OCI-LY7 (cell line): ENCODE measurements at regions not wholly inside any gene's neighbourhood (a gene's known extent, or its start where the extent isn't known, plus 50 kb on each side); places are given as distances from the start of the nearest gene placed in this dataset.

Experiments used
- BruUV-seq: library from RNA; stranded (reverse); fragments of 400-500 nt; replicated peaks from 2 replicates; lab custom pipeline; 2021; lab: Mats Ljungman, UMichigan
- CTCF ChIA-PET: fragments of 300-600 bp; sonication (Branson Sonifier 250); formaldehyde crosslinking; loops from one replicate; lab custom pipeline; 2022; ENCODE audit warnings: antibody characterized with exemption; ENCODE audit not compliant: unreplicated experiment; lab: Charles Lee
- POLR2A ChIA-PET: fragments of 300-600 bp; sonication (Branson Sonifier 250); formaldehyde crosslinking; loops from one replicate; lab custom pipeline; 2022; ENCODE audit warnings: antibody characterized with exemption; lab: Charles Lee
- DNase-seq: peaks from one replicate; pipeline ENCODE4 v3.0.0-alpha.2; 2015; ENCODE audit warnings: low spot score
- H2AFZ ChIP-seq: fragments of 200-600 bp; sonication (generic), shearing (Covaris generic); 2 replicates; pipeline ENCODE4 v1.6.1; 2014; ENCODE audit warnings: mild to moderate bottlenecking, antibody characterized with exemption, low read length, moderate library complexity
- H3K27ac ChIP-seq: fragments of 200-600 bp; sonication (generic); 2 replicates; pipeline ENCODE4 v1.5.1; 2014; ENCODE audit warnings: mixed run types, low read depth, mild to moderate bottlenecking, moderate library complexity, low read length, inconsistent platforms; ENCODE audit not compliant: poor library complexity, severe bottlenecking
- H3K36me3 ChIP-seq: fragments of 200-600 bp; sonication (generic); 2 replicates; pipeline ENCODE4 v1.6.1; 2014; ENCODE audit warnings: mild to moderate bottlenecking, antibody characterized with exemption, low read length, moderate library complexity, mixed read lengths; ENCODE audit not compliant: insufficient read depth
- H3K4me1 ChIP-seq: fragments of 200-600 bp; sonication (generic); 2 replicates; pipeline ENCODE4 v1.5.1; 2014; ENCODE audit warnings: mild to moderate bottlenecking, low read length; ENCODE audit not compliant: insufficient read depth, poor library complexity, severe bottlenecking
- H3K4me2 ChIP-seq: fragments of 200-600 bp; sonication (generic); 2 replicates; pipeline ENCODE4 v1.6.1; 2014; ENCODE audit warnings: mild to moderate bottlenecking, low read length
- H3K4me3 ChIP-seq: fragments of 200-600 bp; sonication (generic); 2 replicates; pipeline ENCODE4 v1.5.1; 2014; ENCODE audit warnings: mild to moderate bottlenecking, low read depth, low read length; ENCODE audit not compliant: poor library complexity, severe bottlenecking
- H3K79me2 ChIP-seq: fragments of 200-600 bp; sonication (generic); 2 replicates; pipeline ENCODE4 v1.6.1; 2016; ENCODE audit warnings: low read depth, mild to moderate bottlenecking, low read length, moderate library complexity, mixed read lengths; ENCODE audit not compliant: insufficient read depth
- H3K9me2 ChIP-seq: fragments of 200-600 bp; sonication (generic); 2 replicates; pipeline ENCODE4 v1.6.1; 2016; ENCODE audit warnings: mild to moderate bottlenecking, low read length, mixed read lengths; ENCODE audit not compliant: insufficient read depth
- H3K9me3 ChIP-seq: fragments of 200-600 bp; sonication (generic); 2 replicates; pipeline ENCODE4 v1.6.1; 2014; ENCODE audit warnings: mild to moderate bottlenecking, mixed run types, low read length, mixed read lengths
- H4K20me1 ChIP-seq: fragments of 200-600 bp; sonication (generic); 2 replicates; pipeline ENCODE4 v1.6.1; 2014; ENCODE audit warnings: mild to moderate bottlenecking, antibody characterized with exemption, low read length, moderate library complexity, mixed read lengths; ENCODE audit not compliant: insufficient read depth
- CTCF ChIP-seq: fragments of 200-600 bp; sonication (generic); conservative IDR thresholded peaks from 2 replicates; pipeline ENCODE4 v1.5.1; 2014; ENCODE audit warnings: mild to moderate bottlenecking, antibody characterized with exemption, low read length, moderate library complexity, mixed read lengths
- EZH2phosphoT487 ChIP-seq: fragments of 200-600 bp; sonication (generic); IDR thresholded peaks from 2 replicates; pipeline ENCODE4 v1.6.1; 2018; ENCODE audit warnings: low read depth, borderline replicate concordance, mild to moderate bottlenecking, mixed run types, antibody characterized with exemption, low read length, moderate library complexity, mixed read lengths
- intact Hi-C: fragments of 100-400 bp; cut with micrococcal nuclease; formaldehyde crosslinking; loops from one replicate; pipeline ENCODE4 v1.10.0; 2022; ENCODE audit not compliant: unreplicated experiment

GRCh38 chr12:87783467-87783866 is 245.7 kb downstream of the C12orf50 start:
- BruUV-seq, result no TSS peak

DNA sequence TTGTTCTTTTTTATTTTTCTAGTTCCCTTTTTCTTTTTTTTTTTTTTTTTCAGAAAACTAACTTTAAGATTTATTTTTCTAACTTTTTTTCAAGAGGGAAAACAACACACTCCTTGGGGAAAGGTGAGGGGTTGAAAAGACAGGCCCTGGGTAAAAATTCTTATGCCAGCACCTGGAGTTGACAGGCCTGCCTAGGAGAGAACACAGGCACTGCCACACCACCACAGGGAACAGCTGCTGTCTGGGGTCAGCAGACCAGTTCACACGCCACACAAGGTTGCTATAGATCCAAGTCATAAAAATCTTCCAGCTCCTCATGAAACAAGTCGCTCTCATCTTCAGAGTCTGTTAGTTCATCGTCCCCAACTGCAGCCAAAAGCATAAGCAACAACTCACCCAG is 246.4 kb downstream of the C12orf50 start:
- ChIA-PET CTCF (no interaction called here), POLR2A (no interaction called here)
- DNase-seq, result no peak
- Histone ChIP-seq H3K9me2 (no peaks in the 10 kb centered on the region), H3K4me1 (no peaks in the 10 kb centered on the region), H3K9me3 (no peaks in the 10 kb centered on the region), H2AFZ (no peak overlapping the region), H3K36me3 (no peaks in the 10 kb centered on the region), H3K27ac (no peak overlapping the region), H4K20me1 (no peaks in the 10 kb centered on the region), H3K4me2 (no peak overlapping the region), H3K4me3 (no peak overlapping the region), H3K79me2 (no peaks in the 10 kb centered on the region)
- TF ChIP-seq CTCF, result no peak
- no peak for TF ChIP-seq EZH2phosphoT487
- intact Hi-C loops, result no loop called here
- no TSS peak for BruUV-seq

More at GRCh38 chr12:87783467-87783866, 245.7 kb downstream of the C12orf50 start:
- H3K4me3 ChIP-seq, result no peak overlapping the region
- no peak overlapping the region for H3K27ac ChIP-seq
- no peaks in the 10 kb centered on the region for H3K9me2 ChIP-seq
- H2AFZ ChIP-seq, result no peak overlapping the region
- no peaks in the 10 kb centered on the region for H3K9me3 ChIP-seq
- no peaks in the 10 kb centered on the region for H3K79me2 ChIP-seq
- no peaks in the 10 kb centered on the region for H3K36me3 ChIP-seq
- DNase-seq, result no peak
- H3K4me2 ChIP-seq, result no peak overlapping the region
- TF ChIP-seq EZH2phosphoT487 (no peak), CTCF (no peak)
- no peaks in the 10 kb centered on the region for H3K4me1 ChIP-seq
- H4K20me1 ChIP-seq, result no peaks in the 10 kb centered on the region
- POLR2A ChIA-PET, result no interaction called here
- intact Hi-C loops, result no loop called here
- CTCF ChIA-PET, result no interaction called here

DNA sequence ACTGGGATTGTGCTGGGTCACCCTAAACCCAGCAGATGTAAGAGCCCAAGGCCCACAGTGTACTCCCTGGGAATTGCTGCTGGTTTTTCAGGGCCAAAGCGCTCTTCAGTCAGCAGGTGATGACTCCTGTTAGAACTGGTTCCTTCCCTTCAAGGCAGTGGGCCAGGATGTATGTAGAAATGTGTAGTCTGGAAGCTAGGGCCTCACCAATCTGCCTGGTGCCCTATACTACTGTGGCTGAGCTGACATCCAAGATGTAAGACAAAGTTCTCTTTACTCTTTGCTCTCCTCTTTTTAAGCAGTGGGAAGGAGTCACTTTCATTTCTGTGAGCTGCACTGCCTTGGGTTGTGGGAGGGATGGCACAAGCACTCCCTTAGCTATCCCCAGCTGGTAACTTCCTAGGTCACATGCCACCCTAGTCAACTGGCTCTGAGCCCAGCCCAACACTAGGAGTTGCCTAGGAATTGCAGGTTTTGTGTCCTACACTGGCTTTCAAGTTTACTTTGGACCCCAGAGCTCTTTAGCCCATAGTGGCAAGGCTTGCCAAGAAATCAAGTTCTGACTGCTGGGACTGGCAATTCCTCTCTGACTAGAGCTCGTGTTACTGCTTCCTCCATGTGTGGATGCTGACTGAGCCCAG is 249.2 kb downstream of the C12orf50 start:
- no peaks in the 10 kb centered on the region for H4K20me1 ChIP-seq
- TF ChIP-seq CTCF, result no peak
- TF ChIP-seq EZH2phosphoT487, result no peak
- H3K36me3 ChIP-seq, result no peaks in the 10 kb centered on the region
- ChIA-PET CTCF (no interaction called here), POLR2A (no interaction called here)
- no peak overlapping the region for H3K27ac ChIP-seq
- H3K9me2 ChIP-seq, result no peaks in the 10 kb centered on the region
- DNase-seq, result no peak
- no peaks in the 10 kb centered on the region for H3K4me1 ChIP-seq
- no peak overlapping the region for H3K4me2 ChIP-seq
- H3K79me2 ChIP-seq, result no peaks in the 10 kb centered on the region
- intact Hi-C loops, result no loop called here
- H3K4me3 ChIP-seq, result no peak overlapping the region
- no peaks in the 10 kb centered on the region for H3K9me3 ChIP-seq
- BruUV-seq, result no TSS peak
- no peak overlapping the region for H2AFZ ChIP-seq
